ENCODE measurements at regions not wholly inside any gene's neighbourhood (a gene's known extent, or its start where the extent isn't known, plus 50 kb on each side); places are given as distances from the start of the nearest gene placed in this dataset.

- no peak for DNase-seq (ENCODE audit: low spot score)
- peaks cover 15% of the 10 kb centered on the region for H3K4me1 Mint-ChIP-seq
- CTCF ChIA-PET: no interaction called here
- TF ChIP-seq PRRX2 (CRISPR knock-in tag; IDR thresholded peaks at IDR 0.05): no peak
- TF ChIP-seq MLX (CRISPR knock-in tag; IDR thresholded peaks at IDR 0.05): no peak
- no peak for TF ChIP-seq IRF1 (CRISPR knock-in tag; IDR thresholded peaks at IDR 0.05)
- no peak for TF ChIP-seq ELF4 (CRISPR knock-in tag; IDR thresholded peaks at IDR 0.05; ENCODE audit: low read depth)
- no peak for TF ChIP-seq ZBTB21 (CRISPR knock-in tag; IDR thresholded peaks at IDR 0.05; ENCODE audit: borderline replicate concordance)
- no peak for TF ChIP-seq PRDM15 (CRISPR knock-in tag; IDR thresholded peaks at IDR 0.05)
- no peak for TF ChIP-seq USF1 (CRISPR knock-in tag; IDR thresholded peaks at IDR 0.05)
- TF ChIP-seq ERG (CRISPR knock-in tag; IDR thresholded peaks at IDR 0.05): no peak
- TF ChIP-seq AR (CRISPR knock-in tag; IDR thresholded peaks at IDR 0.05): no peak
- no peak for TF ChIP-seq RORB (CRISPR knock-in tag; IDR thresholded peaks at IDR 0.05)
- TF ChIP-seq NFATC4 (CRISPR knock-in tag; IDR thresholded peaks at IDR 0.05): no peak
- TF ChIP-seq SMAD4 (CRISPR knock-in tag; IDR thresholded peaks at IDR 0.05): no peak
- no peak for TF ChIP-seq ZSCAN18 (CRISPR knock-in tag; IDR thresholded peaks at IDR 0.05)
- no peak for TF ChIP-seq SP1 (CRISPR knock-in tag; conservative IDR thresholded peaks at IDR 0.05)
- peaks cover 3% of the 10 kb centered on the region for H3K9me3 Mint-ChIP-seq
- ATAC-seq: no peak
- peaks cover 5% of the 10 kb centered on the region for H3K36me3 Mint-ChIP-seq
- POLR2A ChIA-PET: no interaction called here
- no peak overlapping the region for H3K4me3 Mint-ChIP-seq
- H3K27ac Mint-ChIP-seq: no peak overlapping the region
- H3K27me3 Mint-ChIP-seq (ENCODE audit: low read depth): no peaks in the 10 kb centered on the region
Observed at GRCh38 chr2:199024224-199024623, 433.5 kb downstream of the SATB2 start.

All from WTC11 (cell line).